Endothelial cell of umbilical vein (primary cell): ENCODE measurements at regions not wholly inside any gene's neighbourhood (a gene's known extent, or its start where the extent isn't known, plus 50 kb on each side); places are given as distances from the start of the nearest gene placed in this dataset.

Source experiments
- BruUV-seq: library from RNA; stranded (reverse); fragments of 400-500 nt; replicated peaks from 2 replicates; lab custom pipeline; 2021; lab: Mats Ljungman, UMichigan
- CTCF ChIA-PET: fragments of 300-600, 350-600 bp; sonication (Branson Sonifier 250); formaldehyde crosslinking; loops from one replicate; lab custom pipeline; 2021; ENCODE audit warnings: antibody characterized with exemption, inconsistent platforms; lab: Charles Lee
- POLR2A ChIA-PET: fragments of 300-600, 350-600 bp; sonication (Branson Sonifier 250); formaldehyde crosslinking; loops from one replicate; lab custom pipeline; 2021; ENCODE audit warnings: antibody characterized with exemption, inconsistent platforms; lab: Charles Lee
- DNase-seq: peaks from one replicate; pipeline ENCODE4 v3.0.0-alpha.2; 2011; ENCODE audit warnings: low read depth, low spot score
- FAIRE-seq: peaks from 2 replicates; lab custom pipeline; 2011; peaks lifted over from hg19 to GRCh38; lab: Jason Lieb, UNC
- H2AFZ ChIP-seq: 2 replicates; pipeline ENCODE4 v1.6.0; 2012; ENCODE audit warnings: low read depth, low read length, control low read depth, inconsistent platforms
- H3K27ac ChIP-seq: 2 replicates; pipeline ENCODE4 v1.5.1; 2011; ENCODE audit warnings: low read depth, mild to moderate bottlenecking, control low read depth, low read length, moderate library complexity; ENCODE audit not compliant: insufficient read depth
- H3K27me3 ChIP-seq, 2 experiments: 2 replicates each; pipeline versions ENCODE4 v1.6.0 to v1.6.1; 2011; ENCODE audit warnings: low read length in 2 of 2, mixed read lengths in 1 of 2; ENCODE audit not compliant: control insufficient read depth in 2 of 2, insufficient read depth in 2 of 2
- H3K36me3 ChIP-seq, 2 experiments: 2 replicates in 1 of 2; 3 replicates in 1 of 2; pipeline ENCODE4 v1.5.1; 2011; ENCODE audit warnings: low read length in 2 of 2, mild to moderate bottlenecking in 1 of 2, moderate library complexity in 1 of 2; ENCODE audit not compliant: control insufficient read depth in 2 of 2, insufficient read depth in 2 of 2; ENCODE audit errors: extremely low read depth in 1 of 2
- H3K4me1 ChIP-seq: 3 replicates; pipeline ENCODE4 v1.5.1; 2011; ENCODE audit warnings: mild to moderate bottlenecking, low read length; ENCODE audit not compliant: control insufficient read depth, insufficient read depth; ENCODE audit errors: extremely low read depth
- H3K4me2 ChIP-seq: 2 replicates; pipeline ENCODE4 v1.6.1; 2011; ENCODE audit warnings: low read length, control low read depth, mixed read lengths; ENCODE audit not compliant: insufficient read depth
- H3K4me3 ChIP-seq, 3 experiments: fragments of 200-600 bp in 1 of 3; sonication (generic), shearing (Covaris generic) in 1 of 3; replicated peaks in 1 of 3; 2 replicates each; pipeline ENCODE4 v1.5.1; 2011 to 2016; ENCODE audit warnings: control low read depth in 3 of 3, low read length in 3 of 3, mild to moderate bottlenecking in 2 of 3, inconsistent platforms in 1 of 3, low read depth in 1 of 3, moderate library complexity in 1 of 3; ENCODE audit not compliant: insufficient read depth in 1 of 3
- H3K79me2 ChIP-seq: 2 replicates; pipeline ENCODE4 v1.6.0; 2012; ENCODE audit warnings: low read length, inconsistent platforms; ENCODE audit not compliant: control insufficient read depth, insufficient read depth
- H3K9ac ChIP-seq: replicated peaks from 2 replicates; pipeline ENCODE3; 2011; ENCODE audit warnings: low read length, control low read depth; ENCODE audit not compliant: insufficient read depth; ENCODE audit errors: extremely low read depth
- H3K9me1 ChIP-seq: replicated peaks from 3 replicates; pipeline ENCODE4 v1.6.0; 2011; ENCODE audit warnings: mild to moderate bottlenecking, low read length; ENCODE audit not compliant: control insufficient read depth, insufficient read depth; ENCODE audit errors: extremely low read depth
- H3K9me3 ChIP-seq: replicated peaks from 2 replicates; pipeline ENCODE4 v1.5.1; 2012; ENCODE audit warnings: low read length, inconsistent platforms; ENCODE audit not compliant: control insufficient read depth, insufficient read depth
- H4K20me1 ChIP-seq: replicated peaks from 2 replicates; pipeline ENCODE3; 2011; ENCODE audit warnings: mild to moderate bottlenecking, low read length; ENCODE audit not compliant: control insufficient read depth, insufficient read depth; ENCODE audit errors: extremely low read depth
- EZH2 ChIP-seq: IDR thresholded peaks from 2 replicates; pipeline ENCODE4 v1.6.1; 2012; ENCODE audit warnings: borderline replicate concordance, low read depth, mild to moderate bottlenecking, moderate library complexity, low read length, inconsistent platforms; ENCODE audit not compliant: severe bottlenecking
- FOS ChIP-seq: IDR thresholded peaks from 2 replicates; pipeline ENCODE4 v1.6.1; 2011; ENCODE audit warnings: mild to moderate bottlenecking, low read length, moderate library complexity, borderline replicate concordance; ENCODE audit not compliant: insufficient read depth
- GATA2 ChIP-seq: IDR thresholded peaks from 2 replicates; pipeline ENCODE4 v1.7.0; 2011; ENCODE audit warnings: low read depth, mild to moderate bottlenecking, moderate library complexity, mixed read lengths, low read length; ENCODE audit not compliant: insufficient read length, insufficient read depth
- JUN ChIP-seq: IDR thresholded peaks from 2 replicates; pipeline ENCODE4 v1.6.1; 2011; ENCODE audit warnings: borderline replicate concordance, low read depth; ENCODE audit not compliant: insufficient read length, insufficient read depth
- MYC ChIP-seq: IDR thresholded peaks from one replicate; pipeline ENCODE4 v1.6.1; 2011; ENCODE audit warnings: mild to moderate bottlenecking, low read depth, low read length
- POLR2A ChIP-seq: IDR thresholded peaks from 2 replicates; pipeline ENCODE4 v1.6.1; 2012; ENCODE audit warnings: low read depth, mild to moderate bottlenecking, control low read depth, low read length
- POLR2AphosphoS5 ChIP-seq: IDR thresholded peaks from 2 replicates; pipeline ENCODE4 v1.6.1; 2012; ENCODE audit warnings: low read depth, mild to moderate bottlenecking, control low read depth, low read length, moderate library complexity; ENCODE audit not compliant: insufficient read depth
- dilution Hi-C: fragments of 300-500 bp; cut with MboI; formaldehyde crosslinking; loops from one replicate; pipeline ENCODE4 v1.15.0; 2019; ENCODE audit warnings: low sequenced_read_pairs; ENCODE audit not compliant: extremely low pct_ligation_motif_present
- intact Hi-C: fragments of 100-400 bp; cut with micrococcal nuclease; formaldehyde crosslinking; loops from one replicate; pipeline ENCODE4 v1.10.0; 2022
- TF ChIP-seq, protein P1 (sequence below): IDR thresholded peaks from 2 replicates; pipeline ENCODE4 v1.6.1; 2011; ENCODE audit not compliant: insufficient read depth, insufficient read length
- TF ChIP-seq, protein P2 (sequence below), 2 donors: IDR thresholded peaks; 1 replicate in 1 of 2; 2 replicates in 1 of 2; pipeline ENCODE4 v1.5.1; 2011; ENCODE audit warnings: low read length in 2 of 2, mild to moderate bottlenecking in 2 of 2, moderate library complexity in 2 of 2, control low read depth in 1 of 2, inconsistent platforms in 1 of 2, low read depth in 1 of 2; ENCODE audit not compliant: insufficient read depth in 1 of 2; ENCODE audit errors: extremely low read depth in 1 of 2

DNA sequence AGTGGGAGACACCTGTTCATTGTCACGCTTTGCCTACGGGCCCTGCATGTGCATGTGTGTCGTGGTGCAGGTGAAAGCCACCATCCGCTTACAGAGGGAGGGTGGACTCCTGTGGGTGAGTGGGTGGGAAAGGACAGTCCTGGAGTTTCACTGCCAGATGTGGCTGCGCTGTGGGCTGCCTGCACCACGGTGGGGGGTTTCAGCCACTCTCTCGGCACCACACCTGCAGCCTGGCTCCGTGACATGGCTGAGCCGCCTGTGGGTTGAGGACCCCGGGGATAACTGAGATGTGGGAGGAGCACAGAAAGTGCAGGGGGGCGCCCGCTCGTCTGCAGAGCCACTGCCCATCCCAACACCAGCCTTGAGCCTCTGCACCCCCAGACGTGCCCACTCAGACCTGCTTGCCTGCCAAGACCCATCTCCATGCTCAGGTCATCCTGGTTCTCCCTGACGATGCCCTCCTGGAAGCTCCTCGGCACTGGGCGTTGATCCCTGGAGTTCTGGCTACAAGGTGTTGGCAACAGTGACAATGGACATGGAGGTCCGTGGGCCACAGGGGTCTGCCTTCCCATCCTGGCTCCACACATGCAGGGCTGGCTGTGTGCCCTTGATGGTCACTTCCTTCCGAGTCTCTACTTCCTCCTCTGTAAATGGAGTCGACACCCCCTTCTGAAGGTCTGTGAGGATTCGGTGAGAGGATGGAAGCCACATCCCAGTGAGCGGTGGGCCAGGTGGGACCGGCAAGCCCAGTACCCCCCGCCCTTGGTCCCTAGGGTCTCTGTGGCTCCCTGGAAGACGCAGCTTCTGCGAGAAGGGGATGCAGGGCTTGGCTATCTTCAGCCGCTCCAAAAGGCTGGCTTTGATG, 1007.0 kb downstream of the BRD1 start:
- Histone ChIP-seq H3K79me2 (no peaks in the 10 kb centered on the region), H3K4me3 (no peak overlapping the region), H3K27me3 (no peaks in the 10 kb centered on the region), H3K27ac (no peak overlapping the region), H3K9me1 (no peaks in the 10 kb centered on the region), H2AFZ (no peak overlapping the region), H4K20me1 (no peaks in the 10 kb centered on the region), H3K9ac (no peak overlapping the region), H3K36me3 (no peaks in the 10 kb centered on the region), H3K9me3 (peaks cover 11% of the 10 kb centered on the region), H3K4me2 (no peak overlapping the region), H3K4me1 (no peaks in the 10 kb centered on the region)
- dilution Hi-C loops (no loop called here), intact Hi-C loops (no loop called here)
- ChIA-PET POLR2A (no interaction called here), CTCF (no interaction called here)
- DNase-seq (no peak), FAIRE-seq (no peak)
- no peak for TF ChIP-seq EZH2
- TF ChIP-seq, protein P1, sequence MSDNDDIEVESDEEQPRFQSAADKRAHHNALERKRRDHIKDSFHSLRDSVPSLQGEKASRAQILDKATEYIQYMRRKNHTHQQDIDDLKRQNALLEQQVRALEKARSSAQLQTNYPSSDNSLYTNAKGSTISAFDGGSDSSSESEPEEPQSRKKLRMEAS, result no peak
- TF ChIP-seq JUN, result no peak
- no peak for TF ChIP-seq POLR2AphosphoS5
- no peak for TF ChIP-seq POLR2A
- TF ChIP-seq FOS, result no peak
- TF ChIP-seq GATA2, result no peak
- no peak for TF ChIP-seq MYC
- TF ChIP-seq, protein P2, sequence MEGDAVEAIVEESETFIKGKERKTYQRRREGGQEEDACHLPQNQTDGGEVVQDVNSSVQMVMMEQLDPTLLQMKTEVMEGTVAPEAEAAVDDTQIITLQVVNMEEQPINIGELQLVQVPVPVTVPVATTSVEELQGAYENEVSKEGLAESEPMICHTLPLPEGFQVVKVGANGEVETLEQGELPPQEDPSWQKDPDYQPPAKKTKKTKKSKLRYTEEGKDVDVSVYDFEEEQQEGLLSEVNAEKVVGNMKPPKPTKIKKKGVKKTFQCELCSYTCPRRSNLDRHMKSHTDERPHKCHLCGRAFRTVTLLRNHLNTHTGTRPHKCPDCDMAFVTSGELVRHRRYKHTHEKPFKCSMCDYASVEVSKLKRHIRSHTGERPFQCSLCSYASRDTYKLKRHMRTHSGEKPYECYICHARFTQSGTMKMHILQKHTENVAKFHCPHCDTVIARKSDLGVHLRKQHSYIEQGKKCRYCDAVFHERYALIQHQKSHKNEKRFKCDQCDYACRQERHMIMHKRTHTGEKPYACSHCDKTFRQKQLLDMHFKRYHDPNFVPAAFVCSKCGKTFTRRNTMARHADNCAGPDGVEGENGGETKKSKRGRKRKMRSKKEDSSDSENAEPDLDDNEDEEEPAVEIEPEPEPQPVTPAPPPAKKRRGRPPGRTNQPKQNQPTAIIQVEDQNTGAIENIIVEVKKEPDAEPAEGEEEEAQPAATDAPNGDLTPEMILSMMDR (IDR thresholded peaks at IDR 0.05; ENCODE audit: extremely low read depth in 1 of 2, insufficient read depth in 1 of 2, low read depth in 1 of 2, low read length in 2 of 2), result no peak
- no TSS peak for BruUV-seq
